A673 (cell line): ENCODE measurements at regions not wholly inside any gene's neighbourhood (a gene's known extent, or its start where the extent isn't known, plus 50 kb on each side); places are given as distances from the start of the nearest gene placed in this dataset.

ENCODE experiments used
- BruUV-seq: library from RNA; stranded (reverse); fragments of 400-500 nt; replicated peaks from 2 replicates; lab custom pipeline; 2021; lab: Mats Ljungman, UMichigan
- CTCF ChIA-PET: fragments of 300-600 bp; sonication (Branson Sonifier 250); formaldehyde crosslinking; loops from one replicate; lab custom pipeline; 2022; ENCODE audit warnings: antibody characterized with exemption; lab: Charles Lee
- POLR2A ChIA-PET: fragments of 300-600 bp; sonication (Branson Sonifier 250); formaldehyde crosslinking; loops from one replicate; lab custom pipeline; 2022; ENCODE audit warnings: antibody characterized with exemption; ENCODE audit not compliant: low non-redundant PET; lab: Charles Lee
- DNase-seq: peaks from one replicate; pipeline ENCODE4 v3.0.0-alpha.2; 2015; ENCODE audit warnings: low spot score
- H3K27ac ChIP-seq: fragments of 200-600 bp; sonication (generic); 2 replicates; pipeline ENCODE4 v1.5.1; 2016; ENCODE audit warnings: mixed run types, low read depth, mild to moderate bottlenecking, mixed read lengths, antibody characterized with exemption, low read length; ENCODE audit not compliant: poor library complexity, severe bottlenecking
- H3K27me3 ChIP-seq: fragments of 200-600 bp; sonication (generic); replicated peaks from 2 replicates; pipeline ENCODE4 v1.6.1; 2017; ENCODE audit warnings: mixed run types, low read depth, mild to moderate bottlenecking, mixed read lengths, antibody characterized with exemption, low read length; ENCODE audit not compliant: insufficient read depth, poor library complexity
- H3K36me3 ChIP-seq: fragments of 200-600 bp; sonication (generic); 2 replicates; pipeline ENCODE4 v1.6.1; 2016; ENCODE audit warnings: mixed run types, mild to moderate bottlenecking, mixed read lengths, antibody characterized with exemption, low read length; ENCODE audit not compliant: insufficient read depth, poor library complexity, severe bottlenecking
- H3K4me1 ChIP-seq: fragments of 200-600 bp; sonication (generic); 2 replicates; pipeline ENCODE4 v1.6.1; 2017; ENCODE audit warnings: mixed run types, mild to moderate bottlenecking, mixed read lengths, antibody characterized with exemption, low read length; ENCODE audit not compliant: insufficient read depth, poor library complexity, severe bottlenecking
- H3K4me3 ChIP-seq: fragments of 200-600 bp; sonication (generic); 2 replicates; pipeline ENCODE4 v1.5.1; 2016; ENCODE audit warnings: low read depth, mixed run types, mild to moderate bottlenecking, mixed read lengths, low read length; ENCODE audit not compliant: poor library complexity, severe bottlenecking
- H3K9me3 ChIP-seq: fragments of 200-600 bp; sonication (generic); 2 replicates; pipeline ENCODE4 v1.6.1; 2016; ENCODE audit warnings: mixed run types, low read depth, mild to moderate bottlenecking, mixed read lengths, antibody characterized with exemption, low read length; ENCODE audit not compliant: poor library complexity, severe bottlenecking
- CTCF ChIP-seq: fragments of 300-800, 200-600 bp; sonication (generic); conservative IDR thresholded peaks from 2 replicates; pipeline ENCODE4 v1.5.1; 2017; ENCODE audit warnings: low read depth, mild to moderate bottlenecking, antibody characterized with exemption, low read length, moderate library complexity, mixed read lengths
- EZH2 ChIP-seq: fragments of 200-600 bp; sonication (generic); IDR thresholded peaks from 2 replicates; pipeline ENCODE4 v1.6.1; 2017; ENCODE audit warnings: borderline replicate concordance, low read depth, mild to moderate bottlenecking, mixed read lengths, antibody characterized with exemption, low read length; ENCODE audit not compliant: poor library complexity, severe bottlenecking
- intact Hi-C: fragments of 100-400 bp; cut with micrococcal nuclease; formaldehyde crosslinking; loops from one replicate; pipeline ENCODE4 v1.10.0; 2022; ENCODE audit not compliant: unreplicated experiment

GRCh38 chr6:849075-849506, 156.2 kb upstream of the EXOC2 start:
- BruUV-seq, result no TSS peak
- Histone ChIP-seq H3K27me3 (peaks cover 5% of the 10 kb centered on the region), H3K36me3 (no peaks in the 10 kb centered on the region), H3K9me3 (no peaks in the 10 kb centered on the region), H3K4me3 (no peak overlapping the region), H3K27ac (no peak overlapping the region), H3K4me1 (no peaks in the 10 kb centered on the region)
- intact Hi-C loops, result no loop called here
- DNase-seq, result no peak
- ChIA-PET CTCF (no interaction called here), POLR2A (no interaction called here)
- TF ChIP-seq EZH2, result no peak

DNA sequence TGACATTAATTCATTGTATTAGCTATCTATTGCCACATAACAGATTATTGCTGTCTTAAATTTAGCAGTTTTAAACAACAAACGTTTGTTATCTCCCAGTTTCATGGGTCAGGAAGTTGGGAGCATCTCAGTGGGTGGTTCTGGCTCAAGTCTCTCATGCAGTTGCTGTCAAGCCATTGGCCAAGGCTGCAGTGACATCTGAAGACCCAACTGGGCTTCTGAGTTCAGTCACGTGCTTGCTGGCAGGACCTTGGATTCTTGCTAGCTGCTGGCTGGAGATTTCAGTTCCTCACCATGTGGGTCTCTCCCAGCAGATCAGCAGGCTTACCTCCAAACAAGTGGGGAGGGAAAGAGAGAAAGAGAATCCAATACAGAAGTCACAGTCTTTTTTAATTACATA, 152.6 kb upstream of the EXOC2 start:
- DNase-seq, result no peak
- no TSS peak for BruUV-seq
- Histone ChIP-seq H3K27me3 (peaks cover 3% of the 10 kb centered on the region), H3K9me3 (no peaks in the 10 kb centered on the region), H3K4me1 (no peaks in the 10 kb centered on the region), H3K4me3 (no peak overlapping the region), H3K27ac (no peak overlapping the region), H3K36me3 (no peaks in the 10 kb centered on the region)
- POLR2A ChIA-PET, result no interaction called here
- CTCF ChIA-PET, result no interaction called here
- intact Hi-C loops, result no loop called here
- TF ChIP-seq CTCF, result no peak

GRCh38 chr6:845101-845500, 152.2 kb upstream of the EXOC2 start:
- H3K9me3 ChIP-seq, result no peaks in the 10 kb centered on the region
- BruUV-seq, result no TSS peak
- DNase-seq, result no peak
- intact Hi-C loops, result no loop called here
- ChIA-PET POLR2A (no interaction called here), CTCF (no interaction called here)
- H3K4me3 ChIP-seq, result no peak overlapping the region
- H3K27ac ChIP-seq, result no peak overlapping the region
- no peaks in the 10 kb centered on the region for H3K36me3 ChIP-seq
- peaks cover 3% of the 10 kb centered on the region for H3K27me3 ChIP-seq
- no peaks in the 10 kb centered on the region for H3K4me1 ChIP-seq
- TF ChIP-seq CTCF (no peak), EZH2 (no peak)

DNA sequence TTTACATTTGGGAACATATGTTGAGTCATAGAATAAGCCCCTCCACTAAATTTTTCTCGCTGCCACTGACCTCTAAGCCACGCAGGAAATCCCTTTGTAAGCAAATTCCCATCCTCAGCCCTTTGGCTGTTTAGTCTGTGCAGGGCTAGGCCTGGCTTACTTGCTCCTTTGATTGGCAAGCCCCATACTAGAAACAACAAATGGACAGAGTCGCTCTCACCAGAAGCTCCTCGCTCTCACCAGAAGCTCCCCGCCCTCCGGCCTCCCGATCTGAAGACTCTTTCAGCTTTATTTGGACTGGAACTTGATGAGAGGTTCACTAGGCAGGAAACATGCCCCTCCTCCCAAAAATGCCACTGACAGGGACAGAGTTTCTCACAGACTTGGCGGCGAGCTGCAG, 149.2 kb upstream of the EXOC2 start:
- POLR2A ChIA-PET, result no interaction called here
- TF ChIP-seq EZH2 (no peak), CTCF (no peak)
- H3K4me3 ChIP-seq, result no peak overlapping the region
- H3K27me3 ChIP-seq, result peaks cover 2% of the 10 kb centered on the region
- intact Hi-C loops, result no loop called here
- no peak for DNase-seq
- no peaks in the 10 kb centered on the region for H3K4me1 ChIP-seq
- CTCF ChIA-PET, result no interaction called here
- no TSS peak for BruUV-seq
- H3K27ac ChIP-seq, result no peak overlapping the region
- H3K9me3 ChIP-seq, result no peaks in the 10 kb centered on the region
- H3K36me3 ChIP-seq, result no peaks in the 10 kb centered on the region
